CD4-positive, alpha-beta memory T cell (primary cell): ENCODE measurements at regions not wholly inside any gene's neighbourhood (a gene's known extent, or its start where the extent isn't known, plus 50 kb on each side); places are given as distances from the start of the nearest gene placed in this dataset.
A peak's percentile ranks its signal among the peaks of the same experiment; 100 is the strongest.

Experiments
- CTCF ChIA-PET: fragments of 350-600 bp; sonication (Branson Sonifier 250); formaldehyde crosslinking; loops from one replicate; lab custom pipeline; 2021; ENCODE audit warnings: inconsistent platforms; ENCODE audit not compliant: partially characterized antibody; lab: Charles Lee
- POLR2A ChIA-PET: fragments of 350-600 bp; sonication (Branson Sonifier 250); formaldehyde crosslinking; loops from one replicate; lab custom pipeline; 2021; ENCODE audit not compliant: partially characterized antibody; lab: Charles Lee
- DNase-seq, 5 donors: peaks; one replicate each; pipeline versions ENCODE4 v3.0.0 to v3.0.0-alpha.2; 2020 to 2022; ENCODE audit warnings: mixed read lengths in 1 of 5
- H3K27ac ChIP-seq: one replicate; pipeline ENCODE4 v1.7.0; 2013; ENCODE audit warnings: low read depth, low read length
- H3K27me3 ChIP-seq: 2 replicates; pipeline ENCODE4 v1.7.0; 2013; ENCODE audit warnings: mild to moderate bottlenecking, low read length, moderate library complexity; ENCODE audit not compliant: insufficient read depth
- H3K36me3 ChIP-seq: 2 replicates; pipeline ENCODE4 v1.7.0; 2013; ENCODE audit warnings: mild to moderate bottlenecking, low read length, moderate library complexity; ENCODE audit not compliant: insufficient read depth
- H3K4me1 ChIP-seq: 2 replicates; pipeline ENCODE4 v1.7.0; 2013; ENCODE audit warnings: mild to moderate bottlenecking, low read length, moderate library complexity; ENCODE audit not compliant: insufficient read depth
- H3K4me3 ChIP-seq, 2 donors: one replicate each; pipeline ENCODE4 v1.7.0; 2013; ENCODE audit warnings: low read length in 2 of 2, mild to moderate bottlenecking in 1 of 2
- H3K9me3 ChIP-seq, 2 donors: one replicate each; pipeline ENCODE4 v1.7.0; 2013; ENCODE audit warnings: low read length in 2 of 2, control low read depth in 1 of 2; ENCODE audit not compliant: control insufficient read depth in 1 of 2
- H3K27ac Mint-ChIP-seq, 7 donors: one replicate each; pipeline ENCODE4 v1.8.0; 2020 to 2021; ENCODE audit warnings: mixed read lengths in 7 of 7, mild to moderate bottlenecking in 6 of 7, inconsistent platforms in 3 of 7, moderate library complexity in 3 of 7
- H3K27me3 Mint-ChIP-seq, 2 donors: one replicate each; pipeline ENCODE4 v1.8.0; 2020 to 2021; ENCODE audit warnings: mixed read lengths in 2 of 2
- H3K36me3 Mint-ChIP-seq, 2 donors: one replicate each; pipeline ENCODE4 v1.8.0; 2020 to 2021; ENCODE audit warnings: mixed read lengths in 2 of 2, inconsistent platforms in 1 of 2, mild to moderate bottlenecking in 1 of 2
- H3K4me1 Mint-ChIP-seq, 4 donors: one replicate each; pipeline ENCODE4 v1.8.0; 2020 to 2021; ENCODE audit warnings: mixed read lengths in 4 of 4, mild to moderate bottlenecking in 1 of 4
- H3K4me3 Mint-ChIP-seq, 8 donors: one replicate each; pipeline ENCODE4 v1.8.0; 2020 to 2021; ENCODE audit warnings: mixed read lengths in 8 of 8, mild to moderate bottlenecking in 7 of 8, moderate library complexity in 6 of 8, inconsistent platforms in 3 of 8
- H3K9me3 Mint-ChIP-seq, 8 donors: one replicate each; pipeline ENCODE4 v1.8.0; 2020 to 2021; ENCODE audit warnings: mixed read lengths in 8 of 8, mild to moderate bottlenecking in 5 of 8, inconsistent platforms in 3 of 8, moderate library complexity in 1 of 8
- intact Hi-C: fragments of 100-400 bp; cut with micrococcal nuclease; formaldehyde crosslinking; loops from one replicate; pipeline ENCODE4 v1.15.1; 2023

DNA sequence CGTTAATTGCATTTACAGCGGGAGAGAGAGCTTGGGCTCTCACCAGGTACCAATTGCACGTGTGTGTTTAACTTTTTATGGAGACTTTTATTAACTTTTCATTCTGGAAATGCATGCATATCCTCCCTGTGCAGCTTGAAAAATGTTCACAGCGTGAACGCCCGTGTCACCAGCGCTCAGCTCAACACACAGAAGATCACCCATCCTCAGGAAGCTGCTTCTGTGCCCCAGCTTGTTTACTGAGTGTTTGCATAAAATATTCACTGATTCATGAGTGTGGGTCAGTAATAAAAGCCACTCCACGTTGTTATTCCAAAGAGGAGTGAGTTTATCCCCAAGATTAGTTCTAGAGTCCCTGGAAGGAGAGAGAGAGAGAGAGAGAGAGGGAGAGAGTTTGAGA is 75.5 kb upstream of the FZD10 start:
- intact Hi-C loops = no loop called here
- no peak overlapping the region for H3K4me3 ChIP-seq
- Mint-ChIP-seq H3K4me3 (peak overlapping the region; percentile 41 to 89 (median 80)), H3K4me1 (peaks cover 11 to 28% (median 22%) of the 10 kb centered on the region in 4 donors), H3K27ac (peak overlapping the region; percentile 49 to 75 (median 65)), H3K9me3 (peaks cover 0 to 5% (median 1%) of the 10 kb centered on the region in 8 donors), H3K36me3 (no peaks in the 10 kb centered on the region), H3K27me3 (no peaks in the 10 kb centered on the region)
- no peaks in the 10 kb centered on the region for H3K36me3 ChIP-seq
- no peak for DNase-seq
- no peaks in the 10 kb centered on the region for H3K9me3 ChIP-seq
- CTCF ChIA-PET = no interaction called here
- no peaks in the 10 kb centered on the region for H3K27me3 ChIP-seq
- peaks cover 18% of the 10 kb centered on the region for H3K4me1 ChIP-seq
- POLR2A ChIA-PET = no interaction called here
- no peak overlapping the region for H3K27ac ChIP-seq

DNA sequence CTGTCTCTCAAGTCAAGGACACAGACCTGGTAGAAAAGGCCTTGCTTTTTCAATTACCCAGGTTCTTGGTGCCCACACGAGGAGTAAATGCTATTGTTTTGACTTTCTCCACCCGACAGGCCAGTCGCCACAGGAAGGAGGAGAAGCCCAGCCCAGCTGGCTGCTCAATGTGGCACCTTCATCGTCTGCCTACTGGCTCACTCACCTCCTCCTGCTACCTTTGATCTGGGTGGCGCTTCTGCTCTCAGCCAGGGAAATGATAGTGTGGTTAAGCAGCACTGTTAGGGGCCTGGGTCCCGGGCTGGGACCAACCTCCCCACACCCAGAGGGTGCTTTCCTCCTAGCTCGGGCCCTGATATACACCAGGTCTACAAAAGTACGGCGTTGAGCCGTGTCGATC is 75.0 kb upstream of the FZD10 start:
- Mint-ChIP-seq H3K27ac (peak overlapping the region in 4 of 7 donors; percentile 47 to 75 (median 72)), H3K27me3 (no peaks in the 10 kb centered on the region), H3K4me3 (peak overlapping the region; percentile 7 to 89 (median 67)), H3K36me3 (no peaks in the 10 kb centered on the region), H3K4me1 (peaks cover 11 to 28% (median 22%) of the 10 kb centered on the region in 4 donors), H3K9me3 (peaks cover 0 to 5% (median 2%) of the 10 kb centered on the region in 8 donors)
- Histone ChIP-seq H3K9me3 (no peaks in the 10 kb centered on the region), H3K4me3 (no peak overlapping the region), H3K4me1 (peaks cover 18% of the 10 kb centered on the region), H3K27me3 (no peaks in the 10 kb centered on the region), H3K27ac (no peak overlapping the region), H3K36me3 (no peaks in the 10 kb centered on the region)
- ChIA-PET CTCF (no interaction called here), POLR2A (no interaction called here)
- DNase-seq = peak in 2 of 5 donors; percentile 5 to 6
- intact Hi-C loops = no loop called here

DNA sequence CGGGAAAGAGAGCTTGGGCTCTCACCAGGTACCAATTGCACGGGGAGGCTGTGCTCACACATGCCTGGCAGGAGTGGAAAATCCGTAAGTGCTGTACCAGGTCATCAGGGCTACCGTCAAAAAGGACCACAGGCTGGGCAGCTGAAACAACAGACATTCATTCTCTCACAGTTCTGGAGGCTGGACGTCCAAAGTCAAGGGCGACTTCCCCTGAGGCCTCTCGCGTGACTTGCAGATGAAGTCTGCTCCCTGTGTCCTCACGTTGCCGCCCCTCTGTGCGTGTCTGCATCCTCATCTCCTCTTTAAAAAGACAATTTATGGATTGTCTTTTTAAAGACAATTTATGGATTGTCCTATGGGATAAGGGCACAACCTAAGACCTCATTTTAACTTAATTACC is 73.8 kb upstream of the FZD10 start:
- Histone ChIP-seq H3K27me3 (no peaks in the 10 kb centered on the region), H3K9me3 (no peaks in the 10 kb centered on the region), H3K36me3 (no peaks in the 10 kb centered on the region), H3K4me1 (peaks cover 18% of the 10 kb centered on the region), H3K27ac (no peak overlapping the region), H3K4me3 (no peak overlapping the region)
- ChIA-PET POLR2A (no interaction called here), CTCF (no interaction called here)
- H3K27ac Mint-ChIP-seq = no peak overlapping the region
- H3K27me3 Mint-ChIP-seq = no peaks in the 10 kb centered on the region
- intact Hi-C loops = no loop called here
- peaks cover 0 to 7% (median 3%) of the 10 kb centered on the region in 8 donors for H3K9me3 Mint-ChIP-seq
- H3K4me1 Mint-ChIP-seq = peaks cover 11 to 28% (median 22%) of the 10 kb centered on the region in 4 donors
- H3K36me3 Mint-ChIP-seq = no peaks in the 10 kb centered on the region
- no peak overlapping the region for H3K4me3 Mint-ChIP-seq
- DNase-seq = no peak

DNA sequence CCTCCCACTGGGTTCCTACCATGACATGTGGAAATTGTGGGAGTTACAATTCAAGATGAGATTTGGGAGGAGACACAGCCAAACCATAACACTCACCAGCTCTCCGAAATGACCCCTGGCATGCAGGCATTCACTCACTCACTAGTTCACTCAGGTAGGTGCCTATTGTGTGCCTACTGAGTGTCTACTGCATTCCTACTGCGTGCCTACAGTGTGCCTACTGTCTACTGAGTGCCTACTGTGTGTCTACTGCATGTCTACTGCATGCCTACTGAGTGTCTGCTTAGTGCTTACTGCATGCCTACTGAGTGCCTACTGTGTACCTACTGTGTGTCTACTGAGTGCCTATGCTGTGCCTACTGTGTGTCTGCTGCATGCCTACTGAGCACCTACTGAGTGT is 71.7 kb upstream of the FZD10 start:
- Mint-ChIP-seq H3K36me3 (no peaks in the 10 kb centered on the region), H3K9me3 (peaks cover 0 to 7% (median 3%) of the 10 kb centered on the region in 8 donors), H3K27me3 (peaks cover 0 to 2% of the 10 kb centered on the region in 2 donors), H3K27ac (no peak overlapping the region), H3K4me1 (peaks cover 9 to 24% (median 18%) of the 10 kb centered on the region in 4 donors), H3K4me3 (no peak overlapping the region)
- Histone ChIP-seq H3K27ac (no peak overlapping the region), H3K27me3 (no peaks in the 10 kb centered on the region), H3K9me3 (no peaks in the 10 kb centered on the region), H3K4me1 (peaks cover 18% of the 10 kb centered on the region), H3K36me3 (no peaks in the 10 kb centered on the region), H3K4me3 (no peak overlapping the region)
- CTCF ChIA-PET = no interaction called here
- intact Hi-C loops = no loop called here
- no peak for DNase-seq
- POLR2A ChIA-PET = no interaction called here

DNA sequence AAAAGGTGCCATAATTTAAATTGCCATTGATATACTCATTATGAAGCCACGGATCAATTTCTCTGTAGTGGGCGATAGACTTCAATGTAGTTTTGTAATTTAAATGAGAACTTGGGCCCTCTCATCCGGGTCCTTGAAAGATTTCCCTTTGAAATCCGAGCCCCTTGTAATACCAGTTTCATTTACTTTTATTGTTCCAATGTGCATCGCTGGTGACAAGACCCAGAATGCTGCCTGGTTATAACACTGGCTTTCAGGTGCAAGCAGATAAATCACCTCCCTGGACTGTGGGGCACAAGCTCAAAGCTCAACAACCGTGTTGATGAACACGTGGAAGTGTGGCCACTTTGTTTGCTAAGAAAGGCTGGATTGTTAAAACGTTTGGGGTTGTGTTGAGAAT is 68.9 kb upstream of the FZD10 start:
- no peak overlapping the region for H3K4me3 Mint-ChIP-seq
- no peak for DNase-seq
- H3K9me3 ChIP-seq = no peaks in the 10 kb centered on the region
- ChIA-PET POLR2A (no interaction called here), CTCF (no interaction called here)
- intact Hi-C loops = no loop called here
- no peak overlapping the region for H3K27ac ChIP-seq
- no peak overlapping the region for H3K4me3 ChIP-seq
- peaks cover 0 to 2% of the 10 kb centered on the region in 2 donors for H3K27me3 Mint-ChIP-seq
- H3K36me3 ChIP-seq = no peaks in the 10 kb centered on the region
- H3K4me1 Mint-ChIP-seq = no peaks in the 10 kb centered on the region
- H3K36me3 Mint-ChIP-seq = no peaks in the 10 kb centered on the region
- H3K27me3 ChIP-seq = no peaks in the 10 kb centered on the region
- no peak overlapping the region for H3K27ac Mint-ChIP-seq
- H3K4me1 ChIP-seq = no peaks in the 10 kb centered on the region
- peaks cover 0 to 7% (median 3%) of the 10 kb centered on the region in 8 donors for H3K9me3 Mint-ChIP-seq

DNA sequence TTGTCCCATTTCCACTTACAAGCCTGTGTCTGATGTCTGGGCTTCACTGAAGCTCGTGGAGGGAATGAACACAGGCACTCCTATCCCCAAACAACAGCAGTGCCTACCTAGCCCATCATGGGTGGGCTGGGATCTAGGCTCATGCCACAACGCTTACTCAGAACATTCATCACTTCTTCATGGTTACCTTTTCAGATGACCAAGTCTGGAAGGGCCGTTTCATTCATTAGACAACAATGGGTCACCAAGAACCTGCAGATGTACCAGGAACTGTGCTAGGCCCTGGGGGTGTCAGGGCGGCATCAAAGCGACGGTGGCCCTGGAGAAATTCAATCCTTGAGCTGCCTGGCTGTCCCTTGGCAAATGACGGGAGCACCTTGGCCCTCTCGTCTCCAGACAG is 64.9 kb upstream of the FZD10 start:
- intact Hi-C loops = no loop called here
- POLR2A ChIA-PET = no interaction called here

DNA sequence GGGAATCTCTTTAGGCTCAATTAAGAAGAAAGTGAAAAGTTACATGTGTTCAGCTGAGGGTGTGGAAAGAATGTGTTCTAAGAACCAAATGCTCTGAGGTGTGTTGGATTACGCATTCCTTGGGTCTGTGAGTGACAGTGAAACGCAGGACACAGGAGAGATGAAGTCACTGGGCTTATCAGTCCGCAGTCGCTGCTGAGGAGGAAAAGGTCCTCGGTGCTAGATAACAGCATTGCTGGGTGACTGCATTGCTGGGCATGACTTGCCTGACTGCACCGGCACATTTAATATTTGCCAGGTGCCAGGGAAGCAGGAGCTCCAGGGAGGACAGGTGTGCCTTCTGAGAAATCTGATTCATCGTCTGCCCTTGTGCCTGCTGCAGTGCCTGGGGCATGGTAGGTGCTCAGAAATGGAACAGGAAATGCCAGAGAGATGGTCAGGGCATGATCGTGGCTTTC is 64.4 kb upstream of the FZD10 start:
- H3K4me1 ChIP-seq = no peaks in the 10 kb centered on the region
- no peaks in the 10 kb centered on the region for H3K4me1 Mint-ChIP-seq
- no peak overlapping the region for H3K4me3 ChIP-seq
- H3K36me3 Mint-ChIP-seq = no peaks in the 10 kb centered on the region
- no peak for DNase-seq
- ChIA-PET CTCF (no interaction called here), POLR2A (no interaction called here)
- peaks cover 0 to 2% of the 10 kb centered on the region in 2 donors for H3K27me3 Mint-ChIP-seq
- H3K9me3 ChIP-seq = no peaks in the 10 kb centered on the region
- no peak overlapping the region for H3K27ac ChIP-seq
- H3K27ac Mint-ChIP-seq = peak overlapping the region in 1 of 7 donors; percentile 22
- H3K36me3 ChIP-seq = no peaks in the 10 kb centered on the region
- H3K9me3 Mint-ChIP-seq = peaks cover 0 to 2% (median 0%) of the 10 kb centered on the region in 8 donors
- H3K4me3 Mint-ChIP-seq = no peak overlapping the region
- intact Hi-C loops = no loop called here
- H3K27me3 ChIP-seq = no peaks in the 10 kb centered on the region

More for the DNA sequence above, 64.9 kb upstream of the FZD10 start:
- H3K4me3 ChIP-seq = no peak overlapping the region
- H3K36me3 ChIP-seq = no peaks in the 10 kb centered on the region
- H3K27me3 Mint-ChIP-seq = peaks cover 0 to 2% of the 10 kb centered on the region in 2 donors
- no peaks in the 10 kb centered on the region for H3K9me3 ChIP-seq
- H3K4me3 Mint-ChIP-seq = no peak overlapping the region
- H3K27ac Mint-ChIP-seq = no peak overlapping the region
- no peak overlapping the region for H3K27ac ChIP-seq
- no peak for DNase-seq
- H3K4me1 Mint-ChIP-seq = no peaks in the 10 kb centered on the region
- H3K9me3 Mint-ChIP-seq = peaks cover 0 to 4% (median 0%) of the 10 kb centered on the region in 8 donors
- CTCF ChIA-PET = no interaction called here
- no peaks in the 10 kb centered on the region for H3K4me1 ChIP-seq
- H3K36me3 Mint-ChIP-seq = no peaks in the 10 kb centered on the region
- H3K27me3 ChIP-seq = no peaks in the 10 kb centered on the region
